ENCODE measurements at regions not wholly inside any gene's neighbourhood (a gene's known extent, or its start where the extent isn't known, plus 50 kb on each side); places are given as distances from the start of the nearest gene placed in this dataset.

- TF ChIP-seq CTCF (conservative IDR thresholded peaks at IDR 0.05; ENCODE audit: low read depth, low read length), result no peak
- TF ChIP-seq ELK1 (IDR thresholded peaks at IDR 0.05; ENCODE audit: borderline replicate concordance, low read depth, low read length), result no peak
- TF ChIP-seq CHD1 (IDR thresholded peaks at IDR 0.05; ENCODE audit: low read depth, low read length), result no peak
- no peak for TF ChIP-seq MAZ (IDR thresholded peaks at IDR 0.05; ENCODE audit: borderline replicate concordance, low read depth, low read length)
- no peak for TF ChIP-seq SMC3 (IDR thresholded peaks at IDR 0.05; ENCODE audit: low read depth, low read length)
- TF ChIP-seq MAFK (IDR thresholded peaks at IDR 0.05; ENCODE audit: low read depth, low read length), result no peak
- Histone ChIP-seq H2BK20ac (ENCODE audit: low read depth, low read length) (no peak overlapping the region), H3K14ac (replicated peaks; ENCODE audit: low read depth, low read length) (no peak overlapping the region), H2BK120ac (ENCODE audit: low read depth, low read length) (no peak overlapping the region), H3K4me3 (ENCODE audit: insufficient read depth, low read depth, low read length) (no peak overlapping the region), H3K4me1 (ENCODE audit: control insufficient read depth, insufficient read depth, low read length) (no peaks in the 10 kb centered on the region), H3K56ac (ENCODE audit: extremely low read depth, insufficient read depth, low read length) (no peak overlapping the region), H3K27me3 (ENCODE audit: control insufficient read depth, insufficient read depth, low read length) (no peaks in the 10 kb centered on the region), H4K20me1 (ENCODE audit: insufficient read depth, low read length) (no peaks in the 10 kb centered on the region), H2AFZ (replicated peaks; ENCODE audit: low read length, poor library complexity) (no peak overlapping the region), H2BK15ac (ENCODE audit: low read depth, low read length) (no peak overlapping the region), H2BK5ac (ENCODE audit: low read depth, low read length, poor library complexity, severe bottlenecking) (no peak overlapping the region), H3K9ac (ENCODE audit: low read depth, low read length) (no peak overlapping the region), H3K79me1 (ENCODE audit: low read depth in 1 of 2, low read length in 2 of 2) (no peaks in the 10 kb centered on the region), H3K9me1 (ENCODE audit: insufficient read depth, low read length) (no peaks in the 10 kb centered on the region), H3K18ac (ENCODE audit: low read depth, low read length) (no peak overlapping the region), H3K27ac (ENCODE audit: insufficient read depth, low read length) (no peak overlapping the region), H4K5ac (ENCODE audit: low read depth, low read length) (no peak overlapping the region), H3K9me3 (ENCODE audit: control insufficient read depth, insufficient read depth, low read length) (peaks cover 2% of the 10 kb centered on the region; the same call in 1 of the 2 replicates), H3K36me3 (ENCODE audit: control insufficient read depth, insufficient read depth, low read length) (no peaks in the 10 kb centered on the region), H4K8ac (ENCODE audit: low read depth in 2 of 2, low read length in 2 of 2) (no peak overlapping the region), H2AK5ac (ENCODE audit: low read depth, low read length) (no peak overlapping the region), H3K23ac (ENCODE audit: low read depth, low read length) (no peak overlapping the region), H4K91ac (ENCODE audit: insufficient read depth, low read depth, low read length) (no peak overlapping the region), H3K4ac (ENCODE audit: low read depth, low read length) (no peak overlapping the region), H2AK9ac (replicated peaks; ENCODE audit: low read depth, low read length, poor library complexity) (no peak overlapping the region), H3K4me2 (ENCODE audit: low read depth, low read length) (no peak overlapping the region)
- DNase-seq, result no peak
- in situ Hi-C loops (cut with MboI; ENCODE audit: low sequenced_read_pairs), result no loop called here
- no peak for ATAC-seq (ENCODE audit: low read depth)
- ChIA-PET POLR2A (ENCODE audit: unreplicated experiment) (no interaction called here), CTCF (no interaction called here)
- no TSS peak for BruUV-seq (replicated peaks)
- dilution Hi-C loops (cut with HindIII; ENCODE audit: low sequenced_read_pairs, unreplicated experiment), result no loop called here
- no CpG with 5 or more reads among the region's 3 CpGs for WGBS, 2 experiments (ENCODE audit: extremely low coverage in 2 of 2, insufficient read length in 1 of 2)
- intact Hi-C loops (cut with micrococcal nuclease), result no loop called here
These were observed 180.9 kb upstream of the ZNF507 start for GRCh38 chr19:32164384-32164992.

All from IMR-90 (cell line).